Astrocyte (in vitro differentiated cells and primary cell): ENCODE measurements at regions not wholly inside any gene's neighbourhood (a gene's known extent, or its start where the extent isn't known, plus 50 kb on each side); places are given as distances from the start of the nearest gene placed in this dataset.

Experiments
- DNase-seq: peaks from one replicate; pipeline ENCODE4 v3.0.0-alpha.2; 2010; ENCODE audit warnings: low read depth
- FAIRE-seq: peaks from 2 replicates; lab custom pipeline; 2011; peaks lifted over from hg19 to GRCh38; lab: Jason Lieb, UNC
- H2AFZ ChIP-seq: 2 replicates; pipeline ENCODE4 v1.6.0; 2012; ENCODE audit warnings: low read depth, low read length, inconsistent platforms
- H3K27ac ChIP-seq: 2 replicates; pipeline ENCODE4 v1.5.1; 2011; ENCODE audit warnings: low read depth, low read length, inconsistent platforms
- H3K27me3 ChIP-seq: 2 replicates; pipeline ENCODE4 v1.6.0; 2011; ENCODE audit warnings: low read length, inconsistent platforms; ENCODE audit not compliant: insufficient read depth
- H3K36me3 ChIP-seq: 2 replicates; pipeline ENCODE4 v1.5.1; 2011; ENCODE audit warnings: low read length, inconsistent platforms; ENCODE audit not compliant: insufficient read depth
- H3K4me1 ChIP-seq: 2 replicates; pipeline ENCODE4 v1.5.1; 2011; ENCODE audit warnings: low read length, inconsistent platforms; ENCODE audit not compliant: insufficient read depth
- H3K4me2 ChIP-seq: 2 replicates; pipeline ENCODE4 v1.6.0; 2012; ENCODE audit warnings: low read length, inconsistent platforms
- H3K4me3 ChIP-seq: 2 replicates; pipeline ENCODE4 v1.5.1; 2011; ENCODE audit warnings: low read depth, mild to moderate bottlenecking, low read length, inconsistent platforms; ENCODE audit not compliant: insufficient read depth
- H3K79me2 ChIP-seq: 2 replicates; pipeline ENCODE4 v1.6.0; 2012; ENCODE audit warnings: mild to moderate bottlenecking, low read length, inconsistent platforms; ENCODE audit not compliant: insufficient read depth
- H3K9ac ChIP-seq: 2 replicates; pipeline ENCODE4 v1.6.0; 2012; ENCODE audit warnings: mild to moderate bottlenecking, low read length, inconsistent platforms
- H3K9me3 ChIP-seq: 2 replicates; pipeline ENCODE4 v1.5.1; 2012; ENCODE audit warnings: low read depth, mild to moderate bottlenecking, low read length, inconsistent platforms; ENCODE audit not compliant: insufficient read depth
- H4K20me1 ChIP-seq: 2 replicates; pipeline ENCODE4 v1.6.0; 2012; ENCODE audit warnings: low read length, inconsistent platforms; ENCODE audit not compliant: insufficient read depth
- H3K27ac Mint-ChIP-seq: one replicate; pipeline ENCODE4 v1.8.0; 2021; ENCODE audit warnings: mild to moderate bottlenecking, mixed read lengths; ENCODE audit not compliant: unreplicated experiment
- H3K27me3 Mint-ChIP-seq: one replicate; pipeline ENCODE4 v1.8.0; 2021; ENCODE audit warnings: low read depth, mixed read lengths; ENCODE audit not compliant: unreplicated experiment
- H3K36me3 Mint-ChIP-seq: one replicate; pipeline ENCODE4 v1.8.0; 2021; ENCODE audit warnings: low read depth, mixed read lengths; ENCODE audit not compliant: unreplicated experiment
- H3K4me1 Mint-ChIP-seq: one replicate; pipeline ENCODE4 v1.8.0; 2021; ENCODE audit warnings: low read depth, mixed read lengths; ENCODE audit not compliant: unreplicated experiment
- H3K4me3 Mint-ChIP-seq: one replicate; pipeline ENCODE4 v1.8.0; 2021; ENCODE audit warnings: mild to moderate bottlenecking, moderate library complexity, mixed read lengths; ENCODE audit not compliant: unreplicated experiment
- H3K9me3 Mint-ChIP-seq: one replicate; pipeline ENCODE4 v1.8.0; 2021; ENCODE audit warnings: mild to moderate bottlenecking, mixed read lengths; ENCODE audit not compliant: unreplicated experiment
- CTCF ChIP-seq: IDR thresholded peaks from 2 replicates; pipeline ENCODE4 v1.5.1; 2011; ENCODE audit warnings: low read depth, mild to moderate bottlenecking, inconsistent platforms, low read length, moderate library complexity; ENCODE audit not compliant: insufficient read depth
- EZH2 ChIP-seq: IDR thresholded peaks from 2 replicates; pipeline ENCODE4 v1.6.1; 2012; ENCODE audit warnings: mild to moderate bottlenecking, low read length, inconsistent platforms; ENCODE audit not compliant: insufficient read depth

DNA sequence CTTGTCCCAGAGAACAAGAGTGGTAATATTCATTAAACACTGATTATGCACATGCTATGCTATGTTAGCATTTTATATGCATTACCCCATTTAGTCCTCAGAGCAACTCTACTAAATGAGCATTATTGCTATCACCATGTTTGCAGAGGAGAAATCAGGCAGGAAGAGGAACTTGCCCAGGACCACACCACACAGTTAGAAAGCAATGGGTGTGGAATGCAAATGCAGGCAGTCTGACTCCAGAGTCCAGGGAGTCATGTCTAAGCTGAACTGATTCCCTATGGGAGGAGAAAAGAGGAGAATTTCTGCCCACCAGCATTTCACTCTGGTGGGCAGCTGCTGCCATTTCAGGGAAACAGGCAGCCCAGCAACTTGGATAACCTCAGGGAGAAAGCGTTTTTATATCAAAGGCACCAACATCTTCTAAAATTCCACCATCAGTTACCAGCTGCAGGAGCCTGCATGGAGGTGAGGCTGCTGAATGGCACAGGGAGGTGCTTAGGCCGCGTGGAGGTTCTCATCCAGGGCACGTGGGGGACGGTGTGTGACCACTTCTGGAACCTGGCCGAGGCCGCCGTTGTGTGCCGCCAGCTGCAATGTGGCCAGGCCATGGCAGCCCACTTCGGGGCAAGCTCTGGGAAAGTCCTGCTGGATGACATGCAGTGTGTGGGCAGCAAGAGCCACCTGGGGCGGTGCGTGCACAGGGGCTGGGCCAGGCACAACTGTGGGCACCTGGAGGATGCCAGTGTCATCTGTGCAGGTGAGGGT lies 68.2 kb upstream of the C10orf120 start:
- Mint-ChIP-seq H3K27ac (no peak overlapping the region), H3K36me3 (no peaks in the 10 kb centered on the region), H3K4me1 (no peaks in the 10 kb centered on the region), H3K9me3 (peaks cover 2% of the 10 kb centered on the region), H3K27me3 (peaks cover 18% of the 10 kb centered on the region), H3K4me3 (no peak overlapping the region)
- Histone ChIP-seq H4K20me1 (no peaks in the 10 kb centered on the region), H3K79me2 (no peaks in the 10 kb centered on the region), H3K36me3 (no peaks in the 10 kb centered on the region), H3K9ac (no peak overlapping the region), H2AFZ (no peak overlapping the region), H3K4me2 (no peak overlapping the region), H3K4me1 (no peaks in the 10 kb centered on the region), H3K27ac (no peak overlapping the region), H3K9me3 (no peaks in the 10 kb centered on the region), H3K27me3 (no peaks in the 10 kb centered on the region), H3K4me3 (no peak overlapping the region)
- TF ChIP-seq CTCF (no peak), EZH2 (no peak)
- DNase-seq (no peak), FAIRE-seq (no peak)

- H3K79me2 ChIP-seq: no peaks in the 10 kb centered on the region
- no peaks in the 10 kb centered on the region for H4K20me1 ChIP-seq
- H3K4me2 ChIP-seq: no peak overlapping the region
- no peak overlapping the region for H2AFZ ChIP-seq
- Mint-ChIP-seq H3K4me3 (no peak overlapping the region), H3K36me3 (no peaks in the 10 kb centered on the region), H3K27me3 (peaks cover 14% of the 10 kb centered on the region), H3K4me1 (no peaks in the 10 kb centered on the region), H3K9me3 (peaks cover 4% of the 10 kb centered on the region), H3K27ac (no peak overlapping the region)
- H3K27ac ChIP-seq: no peak overlapping the region
- TF ChIP-seq EZH2: no peak
- no peak for TF ChIP-seq CTCF
- H3K4me3 ChIP-seq: no peak overlapping the region
- H3K9ac ChIP-seq: no peak overlapping the region
- no peaks in the 10 kb centered on the region for H3K36me3 ChIP-seq
- H3K4me1 ChIP-seq: no peaks in the 10 kb centered on the region
- H3K9me3 ChIP-seq: no peaks in the 10 kb centered on the region
- DNase-seq (no peak), FAIRE-seq (no peak)
- H3K27me3 ChIP-seq: no peaks in the 10 kb centered on the region
Measured at GRCh38 chr10:122765412-122765811, 65.8 kb upstream of the C10orf120 start.

DNA sequence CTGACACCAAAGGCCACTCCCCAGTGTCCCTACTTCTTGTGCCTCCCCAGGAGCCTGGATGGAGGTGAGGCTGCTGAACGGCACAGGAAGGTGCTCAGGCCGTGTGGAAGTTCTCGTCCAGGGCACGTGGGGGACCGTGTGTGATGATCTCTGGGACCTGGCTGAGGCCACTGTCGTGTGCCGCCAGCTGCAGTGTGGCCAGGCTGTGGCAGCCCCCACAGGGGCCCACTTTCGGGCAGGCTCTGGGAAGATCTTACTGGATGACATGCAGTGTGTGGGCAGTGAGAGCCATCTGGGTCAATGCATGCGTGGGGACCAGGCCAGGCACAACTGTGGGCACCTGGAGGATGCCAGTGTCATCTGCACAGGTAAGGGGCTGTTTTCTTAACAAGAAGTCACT lies 57.0 kb upstream of the C10orf120 start:
- Mint-ChIP-seq H3K36me3 (no peaks in the 10 kb centered on the region), H3K4me3 (no peak overlapping the region), H3K27ac (no peak overlapping the region), H3K4me1 (no peaks in the 10 kb centered on the region), H3K9me3 (peaks cover 4% of the 10 kb centered on the region), H3K27me3 (no peaks in the 10 kb centered on the region)
- Histone ChIP-seq H3K4me3 (no peak overlapping the region), H3K4me1 (no peaks in the 10 kb centered on the region), H4K20me1 (no peaks in the 10 kb centered on the region), H3K36me3 (no peaks in the 10 kb centered on the region), H3K27me3 (no peaks in the 10 kb centered on the region), H3K27ac (no peak overlapping the region), H3K9ac (no peak overlapping the region), H3K4me2 (no peak overlapping the region), H3K79me2 (no peaks in the 10 kb centered on the region), H2AFZ (no peak overlapping the region), H3K9me3 (peaks cover 4% of the 10 kb centered on the region)
- DNase-seq: no peak
- no peak for FAIRE-seq
- TF ChIP-seq CTCF (no peak), EZH2 (no peak)
